Left kidney (tissue), 1 donor: ENCODE measurements at regions not wholly inside any gene's neighbourhood (a gene's known extent, or its start where the extent isn't known, plus 50 kb on each side); places are given as distances from the start of the nearest gene placed in this dataset.
"Not testable (repeated sequence)": the region's sequence is repeated elsewhere in the genome, so short reads cannot be mapped to it uniquely, and the experiment has no call there.

ENCODE experiments used
- DNase-seq: peaks from one replicate; pipeline ENCODE4 v3.0.0-alpha.2; 2013

GRCh38 chr7:67301667-67302066, 305.0 kb downstream of the TYW1 start:
- DNase-seq: no peak

DNA sequence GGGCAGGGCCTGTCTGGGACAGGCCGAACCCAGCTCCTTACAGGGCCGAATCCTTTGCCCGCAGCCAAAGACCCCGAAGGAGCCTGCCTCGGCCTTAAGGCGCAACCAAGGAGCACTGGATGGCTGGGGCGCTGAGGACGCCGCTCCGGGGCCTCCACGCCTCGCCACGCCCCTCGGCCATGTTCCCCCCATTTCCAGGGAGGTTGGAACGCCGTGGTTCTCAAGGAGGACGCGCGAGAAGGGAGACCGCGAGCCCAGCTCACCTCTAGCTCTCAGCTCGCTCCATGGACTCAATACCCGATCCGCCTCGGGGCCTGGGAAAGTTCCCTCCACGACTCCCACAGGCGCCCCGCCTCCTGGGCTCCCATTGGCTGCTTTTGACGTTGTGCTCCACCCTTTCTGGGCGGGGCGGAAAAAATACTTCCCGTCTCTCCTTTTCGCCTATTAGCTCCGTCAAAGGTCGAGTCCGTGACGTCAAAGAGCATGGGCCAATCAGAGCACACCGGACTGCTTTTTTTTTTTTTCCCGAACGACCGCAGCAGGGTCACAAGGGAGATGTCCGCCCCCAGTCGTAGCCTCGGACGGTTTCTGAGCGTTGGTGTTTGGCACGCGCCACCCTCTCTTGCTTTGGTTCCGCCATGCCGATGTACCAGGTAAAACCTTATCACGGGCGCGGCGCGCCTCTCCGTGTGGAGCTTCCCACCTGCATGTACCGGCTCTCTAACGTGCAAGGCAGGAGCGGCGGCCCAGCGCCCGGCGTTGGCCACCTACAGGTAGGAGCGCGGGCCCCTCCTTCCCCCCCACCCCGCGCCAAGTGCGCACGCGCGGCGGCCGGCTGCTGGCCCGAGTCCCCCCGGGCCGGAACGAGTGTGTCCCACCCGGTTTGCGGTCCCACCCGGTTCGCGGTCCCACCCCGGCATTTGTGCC, 305.7 kb downstream of the TYW1 start:
- DNase-seq: peak; percentile 100

DNA sequence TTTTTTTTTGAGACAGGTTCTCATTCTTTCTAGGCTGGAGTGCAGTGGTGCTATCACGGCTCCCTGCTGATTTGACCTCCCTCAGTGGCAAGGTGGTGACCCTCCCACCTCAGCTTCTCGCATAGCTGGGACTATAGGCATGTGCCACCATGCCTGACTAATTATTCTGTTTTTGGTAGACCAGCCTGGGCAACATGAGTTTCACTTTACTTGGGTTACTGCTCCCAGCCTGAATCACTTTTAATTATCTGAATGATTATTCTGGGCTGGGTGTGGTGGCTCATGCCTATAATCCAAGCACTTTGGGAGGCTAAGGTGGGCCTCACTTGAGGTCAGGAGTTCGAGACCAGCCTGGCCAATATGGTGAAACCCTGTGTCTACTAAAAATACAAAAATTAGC, 308.2 kb downstream of the TYW1 start:
- not testable (repeated sequence) for DNase-seq

DNA sequence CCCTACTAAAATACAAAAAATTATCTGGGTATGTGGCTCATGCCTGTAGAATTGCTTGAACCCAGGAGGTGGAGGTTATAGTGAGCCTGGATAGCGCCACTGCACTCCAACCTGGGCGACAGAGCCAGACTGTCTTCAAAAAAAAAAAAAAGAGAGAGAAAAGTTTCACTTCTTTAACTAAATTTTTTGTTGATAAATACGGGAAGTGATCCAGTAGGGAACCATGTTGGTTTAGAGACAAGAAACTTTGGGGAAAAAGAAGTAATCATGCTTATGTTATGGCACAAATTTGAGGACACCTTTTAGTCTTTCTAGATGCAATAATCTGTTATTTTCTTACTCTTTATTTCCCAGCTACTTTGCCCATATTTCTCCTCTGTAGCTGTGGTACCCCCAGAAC, 309.7 kb downstream of the TYW1 start:
- DNase-seq: no peak

GRCh38 chr7:67309764-67310549, 313.3 kb downstream of the TYW1 start:
- DNase-seq: no peak

DNA sequence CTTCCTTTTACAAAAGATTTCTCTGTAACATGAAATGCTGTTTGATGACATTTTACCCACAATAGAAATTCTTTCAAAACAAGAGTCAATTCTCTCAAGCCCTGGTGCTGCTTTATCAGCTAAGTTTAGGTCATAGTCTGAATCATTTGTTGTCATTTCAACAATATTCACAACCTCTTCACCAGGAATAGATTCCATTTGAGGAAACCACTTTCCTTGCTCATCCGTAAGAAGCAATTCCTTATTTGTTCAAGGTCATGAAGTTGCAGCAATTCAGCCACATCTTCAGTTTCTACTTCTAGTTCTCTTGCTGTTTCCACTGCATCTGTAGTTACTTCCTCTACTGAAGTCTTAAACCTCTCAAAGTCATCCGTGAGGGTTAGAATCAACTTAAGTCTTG, 315.3 kb downstream of the TYW1 start:
- no peak for DNase-seq

DNA sequence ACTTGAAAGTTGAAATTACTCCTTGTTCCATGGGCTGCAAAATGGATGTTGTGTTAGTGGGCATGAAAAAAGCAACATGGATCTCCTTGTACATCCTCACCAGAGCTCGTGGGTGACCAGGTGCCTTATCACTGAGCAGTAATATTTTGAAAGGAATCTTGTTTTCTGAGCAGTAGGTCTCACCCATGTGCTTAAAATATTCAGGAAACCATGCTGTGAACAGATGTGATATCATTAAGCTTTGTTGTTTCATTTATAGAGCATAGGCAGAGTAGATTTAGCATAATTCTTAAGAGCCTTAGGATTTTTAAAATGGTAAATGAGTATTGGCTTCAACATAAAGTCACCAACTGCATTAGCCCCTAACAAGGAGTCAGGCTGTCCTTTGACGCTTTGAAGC, 316.6 kb downstream of the TYW1 start:
- no peak for DNase-seq

DNA sequence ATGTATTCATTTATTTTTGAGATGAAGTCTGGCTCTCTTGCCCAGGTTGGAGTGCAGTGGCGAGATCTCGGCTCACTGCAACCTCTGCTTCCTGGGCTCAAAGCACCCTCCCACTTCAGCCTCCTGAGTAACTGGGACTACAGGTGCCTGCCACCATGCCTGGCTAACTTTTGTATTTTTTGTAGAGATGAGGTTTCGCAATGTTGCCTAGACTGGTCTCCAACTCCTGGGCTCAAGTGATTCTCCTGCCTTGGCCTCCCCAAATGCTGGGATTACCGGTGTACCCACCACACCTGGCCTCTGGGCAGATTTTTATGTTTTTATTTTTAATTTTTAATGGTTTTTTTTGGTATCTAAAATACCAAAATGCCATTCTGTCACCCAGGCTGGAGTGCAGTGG, 320.3 kb downstream of the TYW1 start:
- DNase-seq: not testable (repeated sequence)

- not testable (repeated sequence) for DNase-seq
Measured at GRCh38 chr7:67328257-67328656, 331.6 kb downstream of the TYW1 start.

DNA sequence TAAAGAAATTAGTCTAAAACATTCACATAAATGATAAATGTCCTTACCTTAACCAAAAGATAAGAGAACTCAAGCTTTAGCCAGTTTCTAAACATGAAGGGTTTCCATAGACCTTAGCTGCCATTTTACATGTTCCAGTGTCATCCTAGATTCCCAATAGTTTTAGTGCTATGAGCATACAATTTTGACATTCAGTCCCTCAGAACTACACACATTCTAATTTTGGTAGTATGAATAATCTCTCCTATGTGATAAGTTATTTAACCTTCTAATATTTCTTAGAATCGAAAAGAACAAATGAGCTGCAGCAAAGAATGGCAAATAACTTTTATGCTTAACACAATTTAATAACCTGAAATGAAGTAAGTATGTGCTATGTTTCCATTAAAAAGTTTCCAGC, 338.5 kb downstream of the TYW1 start:
- DNase-seq: not testable (repeated sequence)

DNA sequence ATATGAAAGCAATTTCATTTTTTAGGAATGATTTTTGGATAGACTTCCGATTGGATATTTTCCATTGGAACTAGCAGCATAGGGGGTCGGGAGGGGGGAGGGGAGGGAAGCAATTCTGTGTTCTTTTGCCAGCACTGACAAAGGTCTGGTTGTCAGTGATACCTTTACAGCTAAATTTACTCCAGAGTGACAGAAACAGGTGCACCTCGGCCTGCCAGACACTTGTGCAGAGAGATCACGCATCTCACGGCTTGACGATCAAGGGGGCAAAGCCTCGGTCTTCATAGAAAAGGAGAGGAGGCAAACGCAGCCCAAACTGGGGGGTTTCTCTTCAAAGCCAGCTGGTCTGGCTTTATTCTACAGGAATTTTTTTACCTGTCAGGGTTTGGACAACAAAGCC, 339.0 kb downstream of the TYW1 start:
- not testable (repeated sequence) for DNase-seq

DNA sequence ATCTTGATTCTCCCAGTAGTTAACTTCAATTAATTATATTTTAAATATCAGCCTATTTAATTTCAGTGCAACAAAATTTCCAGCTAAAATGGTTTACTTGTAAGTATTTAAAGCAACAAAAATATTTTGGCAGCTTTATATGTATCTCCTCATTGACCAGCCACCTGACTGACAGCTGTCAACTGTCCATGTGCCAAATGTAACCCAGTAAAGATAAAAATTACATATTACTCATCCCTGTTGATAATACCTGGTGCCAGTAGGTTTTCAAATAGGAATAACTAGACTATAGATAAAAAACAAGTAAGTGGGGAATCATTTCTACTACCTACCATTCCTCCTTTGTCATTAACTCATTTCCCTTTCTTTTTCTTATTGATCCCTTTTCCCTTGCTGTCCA, 341.9 kb downstream of the TYW1 start:
- not testable (repeated sequence) for DNase-seq

- DNase-seq: no peak
Measured at GRCh38 chr7:67341153-67341768, 344.6 kb downstream of the TYW1 start.

DNA sequence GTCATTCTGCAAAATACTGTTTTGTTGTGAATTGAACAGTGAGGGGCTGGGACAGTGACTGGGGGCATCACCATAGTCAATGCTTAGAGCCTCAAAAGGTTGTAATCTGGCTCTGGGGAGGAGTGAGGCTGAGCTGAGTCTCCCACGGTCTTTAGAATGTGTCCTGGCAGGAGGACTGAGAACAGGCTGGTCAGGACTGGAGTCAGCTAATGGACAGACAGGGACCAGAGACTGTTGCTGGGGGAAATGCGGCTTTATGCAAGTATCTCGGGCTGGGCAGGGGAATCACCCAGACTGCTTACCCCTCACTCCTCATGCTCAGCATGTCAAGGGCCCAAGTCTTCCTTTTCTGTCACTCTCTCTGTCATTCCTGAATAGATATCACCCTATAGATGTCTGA, 346.5 kb downstream of the TYW1 start:
- DNase-seq: no peak

- DNase-seq: peak; percentile 15
Measured at GRCh38 chr7:67343572-67343971, 346.9 kb downstream of the TYW1 start.

DNA sequence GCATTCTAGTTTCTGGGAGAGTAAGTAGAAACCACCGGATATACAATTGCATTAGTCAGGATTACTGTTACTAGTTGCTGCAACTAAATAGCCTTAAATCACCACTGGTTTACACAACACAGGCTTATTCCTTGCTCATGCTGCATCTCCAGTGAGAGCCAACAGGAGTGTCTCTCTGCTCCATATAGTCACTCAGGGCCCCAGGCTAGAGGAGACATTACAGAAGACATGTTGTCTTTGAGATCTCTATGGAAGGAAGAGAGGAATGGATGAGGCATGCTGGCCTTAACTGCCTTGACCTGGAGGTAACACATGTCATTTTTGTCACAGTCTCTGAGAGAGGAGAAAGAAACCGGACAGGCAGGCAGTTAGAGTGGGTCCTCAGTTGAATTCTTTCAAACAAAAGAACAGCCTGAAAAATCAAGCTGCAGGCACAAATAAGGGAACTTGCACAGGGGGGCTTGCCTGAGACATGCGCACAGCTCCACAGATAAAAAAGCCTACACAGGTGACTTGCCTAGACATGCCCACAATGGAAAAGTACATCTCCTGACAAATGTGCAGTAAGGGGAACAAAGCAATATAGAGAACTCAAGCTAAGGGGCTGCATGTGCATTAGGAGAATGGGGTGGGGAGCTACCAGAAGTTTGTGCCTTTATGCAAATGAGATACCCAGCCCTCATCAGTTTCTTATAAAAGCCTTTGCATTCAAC, 348.0 kb downstream of the TYW1 start:
- DNase-seq: no peak

DNA sequence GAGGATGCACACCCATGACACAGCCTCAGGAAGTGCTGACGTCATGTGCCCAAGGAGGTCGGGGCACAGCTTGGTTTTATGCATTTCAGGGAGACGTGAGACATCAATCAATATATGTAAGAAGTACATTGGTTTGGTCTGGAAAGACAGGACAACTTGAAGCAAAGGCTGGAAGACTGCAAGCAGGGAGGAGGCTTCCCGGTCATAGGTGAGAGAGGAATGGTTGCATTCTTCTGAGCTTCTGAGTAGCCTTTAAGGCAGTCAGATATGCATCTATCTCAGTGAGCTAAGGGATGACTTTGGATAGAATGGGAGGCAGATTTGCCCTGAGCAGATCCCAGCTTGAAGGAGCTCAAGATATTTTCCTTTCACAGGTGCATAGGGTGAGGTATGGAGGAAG, 349.5 kb downstream of the TYW1 start:
- no peak for DNase-seq

- DNase-seq: no peak
Measured at GRCh38 chr7:67346876-67347275, 350.2 kb downstream of the TYW1 start.

GRCh38 chr7:67348171-67348570, 351.5 kb downstream of the TYW1 start:
- DNase-seq: no peak

DNA sequence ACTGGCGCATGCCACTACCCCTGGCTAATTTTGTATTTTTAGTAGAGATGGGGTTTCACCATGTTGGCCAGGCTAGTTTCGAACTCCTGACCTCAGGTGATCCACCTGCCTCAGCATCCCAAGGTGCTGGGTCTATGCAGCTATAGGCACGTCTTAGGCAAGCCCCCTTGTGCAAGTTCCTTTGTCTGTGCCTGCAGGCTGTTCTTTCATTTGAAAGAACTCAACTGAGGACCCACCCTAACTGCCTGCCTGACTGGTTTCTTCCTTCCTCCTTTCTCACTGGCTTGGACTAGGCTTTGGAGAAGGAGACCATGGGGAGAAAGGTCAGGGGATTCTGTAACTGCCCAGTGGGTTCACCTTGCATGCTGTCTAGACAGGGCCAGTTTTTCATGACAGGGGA, 361.0 kb downstream of the TYW1 start:
- not testable (repeated sequence) for DNase-seq

GRCh38 chr7:67358316-67358715, 361.7 kb downstream of the TYW1 start:
- not testable (repeated sequence) for DNase-seq

- not testable (repeated sequence) for DNase-seq
Measured at GRCh38 chr7:67358738-67359137, 362.1 kb downstream of the TYW1 start.
